ENCODE measurements at regions not wholly inside any gene's neighbourhood (a gene's known extent, or its start where the extent isn't known, plus 50 kb on each side); places are given as distances from the start of the nearest gene placed in this dataset.

DNA sequence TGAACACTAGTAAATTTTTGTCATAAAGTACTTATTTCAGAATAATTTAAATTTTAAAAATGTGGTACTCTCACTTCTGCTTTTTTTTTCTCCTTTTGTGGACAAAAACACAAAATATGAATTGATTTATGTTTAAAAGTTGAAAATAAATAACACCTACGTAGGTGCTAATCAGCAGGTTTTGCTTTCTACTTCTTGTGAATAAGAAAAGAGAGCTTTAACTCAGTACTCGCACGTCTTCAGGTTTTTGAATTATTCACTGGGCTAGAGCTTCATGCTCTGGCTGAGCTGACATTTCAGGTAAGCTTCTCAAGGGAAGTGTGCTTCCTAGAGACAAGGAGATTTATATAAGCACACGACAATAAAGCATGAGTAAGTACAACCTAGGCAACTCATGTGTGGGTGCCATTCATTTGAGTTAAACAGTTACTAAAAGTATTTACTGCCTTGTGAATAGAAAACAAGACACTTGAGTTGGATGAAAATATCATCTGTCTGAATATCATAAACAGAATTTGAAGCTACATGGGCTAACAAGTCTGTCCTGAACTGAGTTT lies 190.0 kb upstream of the POT1 start:
- Histone ChIP-seq H3K4me3 (ENCODE audit: low read depth, low read length) (no peak overlapping the region), H3K27me3 (ENCODE audit: control insufficient read depth, insufficient read depth, low read length) (no peaks in the 10 kb centered on the region), H3K36me3 (ENCODE audit: control insufficient read depth, insufficient read depth, low read length) (no peaks in the 10 kb centered on the region)
- TF ChIP-seq, protein P1, sequence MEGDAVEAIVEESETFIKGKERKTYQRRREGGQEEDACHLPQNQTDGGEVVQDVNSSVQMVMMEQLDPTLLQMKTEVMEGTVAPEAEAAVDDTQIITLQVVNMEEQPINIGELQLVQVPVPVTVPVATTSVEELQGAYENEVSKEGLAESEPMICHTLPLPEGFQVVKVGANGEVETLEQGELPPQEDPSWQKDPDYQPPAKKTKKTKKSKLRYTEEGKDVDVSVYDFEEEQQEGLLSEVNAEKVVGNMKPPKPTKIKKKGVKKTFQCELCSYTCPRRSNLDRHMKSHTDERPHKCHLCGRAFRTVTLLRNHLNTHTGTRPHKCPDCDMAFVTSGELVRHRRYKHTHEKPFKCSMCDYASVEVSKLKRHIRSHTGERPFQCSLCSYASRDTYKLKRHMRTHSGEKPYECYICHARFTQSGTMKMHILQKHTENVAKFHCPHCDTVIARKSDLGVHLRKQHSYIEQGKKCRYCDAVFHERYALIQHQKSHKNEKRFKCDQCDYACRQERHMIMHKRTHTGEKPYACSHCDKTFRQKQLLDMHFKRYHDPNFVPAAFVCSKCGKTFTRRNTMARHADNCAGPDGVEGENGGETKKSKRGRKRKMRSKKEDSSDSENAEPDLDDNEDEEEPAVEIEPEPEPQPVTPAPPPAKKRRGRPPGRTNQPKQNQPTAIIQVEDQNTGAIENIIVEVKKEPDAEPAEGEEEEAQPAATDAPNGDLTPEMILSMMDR (IDR thresholded peaks at IDR 0.05; ENCODE audit: insufficient read depth, low read depth, low read length), result no peak
- DNase-seq (ENCODE audit: low read depth), result no peak
- POLR2A ChIA-PET, result no interaction called here
- CTCF ChIA-PET, result no interaction called here

DNA sequence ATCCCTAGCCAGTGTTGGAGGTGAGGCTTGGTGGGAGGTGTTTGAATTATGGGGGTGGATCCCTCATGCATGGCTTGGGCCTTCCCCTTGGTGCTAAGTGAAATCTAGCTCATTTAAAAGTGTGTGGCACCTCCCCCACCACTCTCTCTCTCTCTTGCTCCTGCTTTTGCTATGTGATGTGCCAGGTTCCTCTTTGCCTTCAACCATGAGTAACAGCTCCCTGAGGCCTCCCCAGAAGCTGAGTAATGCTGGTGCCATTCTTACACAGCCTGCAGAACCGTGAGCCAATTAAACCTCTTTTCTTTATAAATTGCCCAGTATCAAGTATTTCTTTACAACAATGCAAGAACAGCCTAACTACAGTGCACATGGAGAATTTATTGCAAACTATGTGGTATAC lies 188.8 kb upstream of the POT1 start:
- CTCF ChIA-PET, result no interaction called here
- Histone ChIP-seq H3K27me3 (ENCODE audit: control insufficient read depth, insufficient read depth, low read length) (no peaks in the 10 kb centered on the region), H3K36me3 (ENCODE audit: control insufficient read depth, insufficient read depth, low read length) (no peaks in the 10 kb centered on the region), H3K4me3 (ENCODE audit: low read depth, low read length) (no peak overlapping the region)
- DNase-seq (ENCODE audit: low read depth), result no peak
- POLR2A ChIA-PET, result no interaction called here
- TF ChIP-seq, protein P1 (IDR thresholded peaks at IDR 0.05; ENCODE audit: insufficient read depth, low read depth, low read length), result no peak

DNA sequence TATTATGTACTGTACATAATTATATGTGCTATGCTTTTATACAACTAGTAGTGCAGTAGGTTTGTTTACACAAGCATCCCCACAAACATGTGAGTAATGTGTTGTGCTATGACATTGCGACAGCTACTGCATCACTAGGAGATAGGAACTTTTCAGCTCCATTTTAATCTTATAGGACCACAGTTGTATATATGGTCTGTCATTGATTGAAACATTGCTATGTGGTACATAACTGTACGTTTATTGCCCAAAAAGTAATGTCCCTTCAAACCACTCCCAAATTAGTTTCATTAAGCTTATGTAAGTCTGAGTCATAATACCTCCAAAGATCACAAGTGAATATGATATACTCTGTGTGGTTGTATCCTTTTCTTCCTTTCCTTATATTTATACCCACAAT lies 183.2 kb upstream of the POT1 start:
- ChIA-PET CTCF (no interaction called here), POLR2A (no interaction called here)
- no peak for DNase-seq (ENCODE audit: low read depth)
- Histone ChIP-seq H3K27me3 (ENCODE audit: control insufficient read depth, insufficient read depth, low read length) (no peaks in the 10 kb centered on the region), H3K36me3 (ENCODE audit: control insufficient read depth, insufficient read depth, low read length) (no peaks in the 10 kb centered on the region), H3K4me3 (ENCODE audit: low read depth, low read length) (no peak overlapping the region)
- TF ChIP-seq, protein P1 (IDR thresholded peaks at IDR 0.05; ENCODE audit: insufficient read depth, low read depth, low read length), result no peak

DNA sequence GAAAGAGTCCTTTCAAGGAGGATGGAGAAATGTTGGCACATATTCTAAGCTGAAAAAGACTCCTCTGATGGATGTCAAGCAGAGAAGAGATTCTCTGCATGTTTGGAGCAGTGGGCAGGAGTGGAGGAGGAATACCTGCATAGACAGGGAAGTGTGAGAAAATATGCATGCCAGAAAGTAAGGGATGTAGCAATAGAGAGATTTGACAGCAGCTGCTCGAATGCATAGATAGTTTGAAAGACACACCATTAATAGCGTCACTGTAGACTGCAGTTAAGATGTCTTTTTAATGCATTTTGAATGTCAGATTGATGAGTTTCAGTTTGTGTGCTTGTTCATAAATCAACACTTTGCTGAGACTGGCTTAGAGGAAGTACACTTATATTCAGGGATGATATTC lies 169.9 kb upstream of the POT1 start:
- CTCF ChIA-PET, result no interaction called here
- POLR2A ChIA-PET, result no interaction called here

DNA sequence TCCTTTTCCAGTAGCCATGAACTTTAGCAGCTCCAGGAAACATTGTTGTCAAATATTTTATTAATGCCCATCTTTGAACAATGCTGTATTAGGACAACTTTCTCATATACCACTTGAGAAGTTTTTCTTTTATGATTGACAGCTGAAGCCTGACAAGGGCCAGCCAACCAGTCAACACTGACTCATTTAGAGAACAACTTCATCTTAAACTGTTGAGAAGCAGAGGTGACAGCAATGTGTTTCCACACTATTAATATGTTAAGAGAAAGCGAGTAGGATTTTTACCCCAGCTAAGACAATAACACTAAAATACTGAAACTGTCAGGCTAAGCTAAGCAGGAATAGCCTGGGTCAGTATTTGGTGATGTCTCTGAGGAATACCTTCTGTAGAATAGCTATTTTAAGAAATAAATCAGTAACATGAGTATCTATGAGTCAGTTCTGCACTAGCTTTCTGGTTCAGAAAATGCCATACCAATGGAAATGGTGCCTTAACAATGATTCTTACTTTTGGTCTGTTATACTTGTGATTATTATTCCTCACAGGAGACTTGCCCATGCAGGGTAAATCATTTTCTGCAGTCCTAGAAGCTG lies 168.8 kb upstream of the POT1 start:
- CTCF ChIA-PET, result no interaction called here
- no peak for DNase-seq (ENCODE audit: low read depth)
- Histone ChIP-seq H3K36me3 (ENCODE audit: control insufficient read depth, insufficient read depth, low read length) (no peaks in the 10 kb centered on the region), H3K4me3 (ENCODE audit: low read depth, low read length) (no peak overlapping the region), H3K27me3 (ENCODE audit: control insufficient read depth, insufficient read depth, low read length) (no peaks in the 10 kb centered on the region)
- POLR2A ChIA-PET, result no interaction called here
- TF ChIP-seq, protein P1 (IDR thresholded peaks at IDR 0.05; ENCODE audit: insufficient read depth, low read depth, low read length), result no peak

More for the DNA sequence above, 169.9 kb upstream of the POT1 start:
- DNase-seq (ENCODE audit: low read depth), result no peak
- TF ChIP-seq, protein P1 (IDR thresholded peaks at IDR 0.05; ENCODE audit: insufficient read depth, low read depth, low read length), result no peak
- Histone ChIP-seq H3K36me3 (ENCODE audit: control insufficient read depth, insufficient read depth, low read length) (no peaks in the 10 kb centered on the region), H3K27me3 (ENCODE audit: control insufficient read depth, insufficient read depth, low read length) (no peaks in the 10 kb centered on the region), H3K4me3 (ENCODE audit: low read depth, low read length) (no peak overlapping the region)
